ENCODE measurements at regions not wholly inside any gene's neighbourhood (a gene's known extent, or its start where the extent isn't known, plus 50 kb on each side); places are given as distances from the start of the nearest gene placed in this dataset.

DNA sequence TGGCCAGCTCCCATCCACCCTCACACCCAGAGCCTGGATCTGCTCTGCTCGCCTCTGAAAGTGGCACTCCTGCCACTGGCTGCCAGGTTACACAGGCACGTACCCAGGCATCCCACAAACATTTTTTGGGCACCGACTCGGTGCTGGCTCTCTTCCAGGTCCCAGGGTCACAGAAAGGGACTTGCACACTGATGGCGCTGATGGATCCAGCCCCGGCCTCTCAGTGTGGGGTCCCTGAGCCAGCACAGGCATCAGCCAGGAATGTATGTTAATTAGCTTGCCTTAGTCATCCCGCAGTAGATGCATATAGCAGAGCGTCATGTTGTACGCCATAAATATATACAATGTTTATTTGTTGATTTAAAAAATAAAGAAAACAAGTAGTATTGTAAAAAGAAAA lies 537.2 kb downstream of the NPHP4 start:
- H3K4me3 ChIP-seq (ENCODE audit: low read length), result no peak overlapping the region
- H3K36me3 ChIP-seq (ENCODE audit: insufficient read depth, low read length), result no peaks in the 10 kb centered on the region
- no peak overlapping the region for H3K4me2 ChIP-seq (ENCODE audit: low read length)
- no peaks in the 10 kb centered on the region for H3K9me3 ChIP-seq (ENCODE audit: low read length)
- H3K9me2 ChIP-seq (ENCODE audit: insufficient read depth, low read length), result no peaks in the 10 kb centered on the region
- H3K27me3 ChIP-seq (ENCODE audit: insufficient read depth, low read depth, low read length), result no peaks in the 10 kb centered on the region
- TF ChIP-seq EZH2 (IDR thresholded peaks at IDR 0.05; ENCODE audit: borderline replicate concordance, insufficient read depth, low read length, poor library complexity, severe bottlenecking), result no peak
- TF ChIP-seq RAD21 (conservative IDR thresholded peaks at IDR 0.05), result no peak
- TF ChIP-seq POLR2AphosphoS5 (IDR thresholded peaks at IDR 0.05), result no peak
- TF ChIP-seq, protein P1, sequence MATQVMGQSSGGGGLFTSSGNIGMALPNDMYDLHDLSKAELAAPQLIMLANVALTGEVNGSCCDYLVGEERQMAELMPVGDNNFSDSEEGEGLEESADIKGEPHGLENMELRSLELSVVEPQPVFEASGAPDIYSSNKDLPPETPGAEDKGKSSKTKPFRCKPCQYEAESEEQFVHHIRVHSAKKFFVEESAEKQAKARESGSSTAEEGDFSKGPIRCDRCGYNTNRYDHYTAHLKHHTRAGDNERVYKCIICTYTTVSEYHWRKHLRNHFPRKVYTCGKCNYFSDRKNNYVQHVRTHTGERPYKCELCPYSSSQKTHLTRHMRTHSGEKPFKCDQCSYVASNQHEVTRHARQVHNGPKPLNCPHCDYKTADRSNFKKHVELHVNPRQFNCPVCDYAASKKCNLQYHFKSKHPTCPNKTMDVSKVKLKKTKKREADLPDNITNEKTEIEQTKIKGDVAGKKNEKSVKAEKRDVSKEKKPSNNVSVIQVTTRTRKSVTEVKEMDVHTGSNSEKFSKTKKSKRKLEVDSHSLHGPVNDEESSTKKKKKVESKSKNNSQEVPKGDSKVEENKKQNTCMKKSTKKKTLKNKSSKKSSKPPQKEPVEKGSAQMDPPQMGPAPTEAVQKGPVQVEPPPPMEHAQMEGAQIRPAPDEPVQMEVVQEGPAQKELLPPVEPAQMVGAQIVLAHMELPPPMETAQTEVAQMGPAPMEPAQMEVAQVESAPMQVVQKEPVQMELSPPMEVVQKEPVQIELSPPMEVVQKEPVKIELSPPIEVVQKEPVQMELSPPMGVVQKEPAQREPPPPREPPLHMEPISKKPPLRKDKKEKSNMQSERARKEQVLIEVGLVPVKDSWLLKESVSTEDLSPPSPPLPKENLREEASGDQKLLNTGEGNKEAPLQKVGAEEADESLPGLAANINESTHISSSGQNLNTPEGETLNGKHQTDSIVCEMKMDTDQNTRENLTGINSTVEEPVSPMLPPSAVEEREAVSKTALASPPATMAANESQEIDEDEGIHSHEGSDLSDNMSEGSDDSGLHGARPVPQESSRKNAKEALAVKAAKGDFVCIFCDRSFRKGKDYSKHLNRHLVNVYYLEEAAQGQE (IDR thresholded peaks at IDR 0.05; ENCODE audit: borderline replicate concordance), result no peak
- no peak for TF ChIP-seq TAF1 (IDR thresholded peaks at IDR 0.05; ENCODE audit: low read depth)
- TF ChIP-seq, protein P2, sequence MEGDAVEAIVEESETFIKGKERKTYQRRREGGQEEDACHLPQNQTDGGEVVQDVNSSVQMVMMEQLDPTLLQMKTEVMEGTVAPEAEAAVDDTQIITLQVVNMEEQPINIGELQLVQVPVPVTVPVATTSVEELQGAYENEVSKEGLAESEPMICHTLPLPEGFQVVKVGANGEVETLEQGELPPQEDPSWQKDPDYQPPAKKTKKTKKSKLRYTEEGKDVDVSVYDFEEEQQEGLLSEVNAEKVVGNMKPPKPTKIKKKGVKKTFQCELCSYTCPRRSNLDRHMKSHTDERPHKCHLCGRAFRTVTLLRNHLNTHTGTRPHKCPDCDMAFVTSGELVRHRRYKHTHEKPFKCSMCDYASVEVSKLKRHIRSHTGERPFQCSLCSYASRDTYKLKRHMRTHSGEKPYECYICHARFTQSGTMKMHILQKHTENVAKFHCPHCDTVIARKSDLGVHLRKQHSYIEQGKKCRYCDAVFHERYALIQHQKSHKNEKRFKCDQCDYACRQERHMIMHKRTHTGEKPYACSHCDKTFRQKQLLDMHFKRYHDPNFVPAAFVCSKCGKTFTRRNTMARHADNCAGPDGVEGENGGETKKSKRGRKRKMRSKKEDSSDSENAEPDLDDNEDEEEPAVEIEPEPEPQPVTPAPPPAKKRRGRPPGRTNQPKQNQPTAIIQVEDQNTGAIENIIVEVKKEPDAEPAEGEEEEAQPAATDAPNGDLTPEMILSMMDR (IDR thresholded peaks at IDR 0.05; ENCODE audit: poor library complexity, severe bottlenecking), result no peak
- TF ChIP-seq EP300 (conservative IDR thresholded peaks at IDR 0.05; ENCODE audit: poor library complexity, severe bottlenecking), result no peak
- TF ChIP-seq SMC3 (conservative IDR thresholded peaks at IDR 0.05; ENCODE audit: poor library complexity), result no peak
- TF ChIP-seq MXI1 (conservative IDR thresholded peaks at IDR 0.05; ENCODE audit: poor library complexity, severe bottlenecking), result no peak
- H3K27ac ChIP-seq (ENCODE audit: low read length), result no peak overlapping the region
- no peaks in the 10 kb centered on the region for H3F3A ChIP-seq (ENCODE audit: insufficient read depth, low read length, poor library complexity, severe bottlenecking)
- H2AFZ ChIP-seq (ENCODE audit: low read depth, low read length), result no peak overlapping the region
- H3K79me2 ChIP-seq (replicated peaks; ENCODE audit: insufficient read depth, low read length), result no peaks in the 10 kb centered on the region
- no peak overlapping the region for H3K9ac ChIP-seq (ENCODE audit: low read length)
- H4K20me1 ChIP-seq (ENCODE audit: insufficient read depth), result no peaks in the 10 kb centered on the region

GRCh38 chr1:5453347-5453746 lies 538.9 kb downstream of the NPHP4 start:
- no peaks in the 10 kb centered on the region for H3K36me3 ChIP-seq (ENCODE audit: insufficient read depth, low read length)
- TF ChIP-seq, protein P1 (IDR thresholded peaks at IDR 0.05; ENCODE audit: borderline replicate concordance), result no peak
- TF ChIP-seq, protein P2 (IDR thresholded peaks at IDR 0.05; ENCODE audit: poor library complexity, severe bottlenecking), result no peak
- TF ChIP-seq POLR2AphosphoS5 (IDR thresholded peaks at IDR 0.05) (no peak), MXI1 (conservative IDR thresholded peaks at IDR 0.05; ENCODE audit: poor library complexity, severe bottlenecking) (no peak), TAF1 (IDR thresholded peaks at IDR 0.05; ENCODE audit: low read depth) (no peak), EZH2 (IDR thresholded peaks at IDR 0.05; ENCODE audit: borderline replicate concordance, insufficient read depth, low read length, poor library complexity, severe bottlenecking) (no peak), SMC3 (conservative IDR thresholded peaks at IDR 0.05; ENCODE audit: poor library complexity) (no peak), RAD21 (conservative IDR thresholded peaks at IDR 0.05) (no peak), EP300 (conservative IDR thresholded peaks at IDR 0.05; ENCODE audit: poor library complexity, severe bottlenecking) (no peak)

More at GRCh38 chr1:5453347-5453746, 538.9 kb downstream of the NPHP4 start:
- Histone ChIP-seq H3K9me2 (ENCODE audit: insufficient read depth, low read length) (no peaks in the 10 kb centered on the region), H3K9me3 (ENCODE audit: low read length) (peaks cover 7% of the 10 kb centered on the region), H3K9ac (ENCODE audit: low read length) (no peak overlapping the region), H3K79me2 (replicated peaks; ENCODE audit: insufficient read depth, low read length) (no peaks in the 10 kb centered on the region), H3F3A (ENCODE audit: insufficient read depth, low read length, poor library complexity, severe bottlenecking) (no peaks in the 10 kb centered on the region), H3K27ac (ENCODE audit: low read length) (peak overlapping the region; percentile 5), H4K20me1 (ENCODE audit: insufficient read depth) (no peaks in the 10 kb centered on the region), H2AFZ (ENCODE audit: low read depth, low read length) (no peak overlapping the region), H3K4me2 (ENCODE audit: low read length) (no peak overlapping the region), H3K4me3 (ENCODE audit: low read length) (no peak overlapping the region), H3K27me3 (ENCODE audit: insufficient read depth, low read depth, low read length) (no peaks in the 10 kb centered on the region)
